T-helper 2 cell (primary cell): ENCODE measurements at regions not wholly inside any gene's neighbourhood (a gene's known extent, or its start where the extent isn't known, plus 50 kb on each side); places are given as distances from the start of the nearest gene placed in this dataset.
"Not testable (repeated sequence)": the region's sequence is repeated elsewhere in the genome, so short reads cannot be mapped to it uniquely, and the experiment has no call there.

ENCODE experiments used
- DNase-seq, 5 experiments: peaks; one replicate each; pipeline versions ENCODE4 v3.0.0 to v3.0.0-alpha.2; 2012 to 2022

DNA sequence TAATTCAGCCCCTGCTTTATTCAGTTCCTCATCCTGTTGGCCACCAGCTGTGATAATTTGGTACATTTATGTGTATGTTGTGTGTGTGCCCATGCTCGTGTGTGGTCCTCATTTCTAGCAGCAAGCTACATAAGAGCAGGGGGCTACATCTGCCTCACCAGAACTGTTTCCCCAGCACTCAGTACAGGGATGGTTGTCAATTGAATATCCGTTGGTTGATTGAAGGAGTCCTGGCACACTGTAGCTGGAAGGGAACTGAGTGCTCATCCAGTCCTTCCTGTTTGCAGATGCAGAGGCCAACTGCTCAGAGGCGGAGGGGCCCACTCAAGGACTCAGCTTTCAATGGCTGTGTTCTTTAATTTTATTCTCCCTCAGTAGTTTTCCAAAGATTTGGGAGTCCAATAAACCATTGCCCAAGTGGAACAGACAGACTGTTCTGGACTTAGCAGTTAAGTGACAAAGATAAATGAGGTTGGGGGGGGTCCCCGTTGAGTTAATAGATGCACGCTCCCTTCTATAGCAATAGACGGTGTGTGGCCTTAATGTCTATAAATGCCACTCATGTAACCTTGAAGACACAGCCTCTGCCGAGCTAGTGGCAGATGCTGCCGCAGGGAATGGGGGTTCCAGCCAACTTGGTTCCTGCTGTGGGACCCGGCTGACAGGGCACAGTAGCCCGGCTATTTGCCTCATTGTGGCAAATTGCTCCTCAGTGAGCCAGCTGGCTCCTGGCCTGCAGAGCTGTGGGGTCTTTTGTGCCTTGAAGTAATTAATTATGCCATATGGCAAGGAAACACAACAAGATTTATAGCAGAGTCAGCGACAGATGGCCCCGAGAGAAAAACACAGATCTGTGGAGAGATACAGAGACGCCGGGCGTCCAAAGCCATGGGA lies 71.4 kb upstream of the GRK3 start:
- no peak for DNase-seq

DNA sequence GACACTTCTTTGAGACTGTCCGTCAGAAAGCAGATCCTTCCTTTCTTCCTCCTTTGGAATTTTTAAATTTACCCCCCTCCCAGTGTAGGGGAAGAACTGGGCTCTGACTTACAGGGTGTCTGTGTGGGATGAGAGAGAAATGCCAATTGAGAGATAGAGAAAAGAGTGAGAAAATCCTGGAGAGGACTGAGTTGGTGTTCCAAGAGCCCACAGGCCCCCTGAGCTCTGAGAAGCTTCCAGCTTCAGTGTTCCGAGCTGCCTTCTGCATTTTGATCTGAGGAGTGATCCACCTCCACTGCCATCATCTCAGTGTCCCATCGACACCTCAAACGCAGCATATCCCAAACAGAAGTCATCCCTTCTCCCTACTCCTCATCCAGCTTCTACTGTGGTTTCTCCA lies 70.7 kb upstream of the GRK3 start:
- no peak for DNase-seq

GRCh38 chr22:25494774-25495173 lies 69.7 kb upstream of the GRK3 start:
- peak in 1 of 5 experiments; percentile 15 for DNase-seq

- DNase-seq, result no peak
Measured at GRCh38 chr22:25495285-25495684, 69.2 kb upstream of the GRK3 start.

DNA sequence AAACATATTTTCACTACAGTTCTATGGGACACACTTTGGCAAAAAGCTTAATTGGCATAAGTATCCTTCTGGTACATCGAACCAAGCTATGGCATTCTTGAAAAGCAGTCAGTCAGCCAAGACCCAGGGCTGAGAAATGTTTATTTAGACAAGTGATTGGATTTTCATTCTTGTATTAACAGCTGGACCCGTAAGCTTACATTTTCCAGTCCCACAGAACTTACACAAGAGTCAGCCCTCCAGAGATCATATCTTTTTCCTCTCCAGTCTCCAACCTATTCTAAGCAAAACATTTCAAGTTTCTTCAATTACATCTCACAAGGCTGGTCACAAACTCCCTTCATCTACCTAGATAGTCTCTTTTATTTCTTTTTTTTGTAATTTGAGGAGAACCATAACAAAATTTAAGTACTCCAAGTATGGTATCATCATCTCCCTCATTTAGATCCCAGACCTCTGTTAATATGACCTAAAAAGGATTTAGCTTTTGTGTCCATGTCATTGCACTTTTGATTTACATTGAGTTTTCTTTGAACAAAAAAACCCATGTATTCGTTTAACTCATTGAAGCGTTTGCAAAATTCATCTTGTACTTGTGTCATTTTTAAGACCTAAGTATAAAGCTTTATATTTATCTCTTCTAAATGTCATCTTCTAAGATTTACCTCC lies 67.9 kb upstream of the GRK3 start:
- no peak for DNase-seq

- DNase-seq, result no peak
Measured at GRCh38 chr22:25497181-25497641, 67.3 kb upstream of the GRK3 start.

DNA sequence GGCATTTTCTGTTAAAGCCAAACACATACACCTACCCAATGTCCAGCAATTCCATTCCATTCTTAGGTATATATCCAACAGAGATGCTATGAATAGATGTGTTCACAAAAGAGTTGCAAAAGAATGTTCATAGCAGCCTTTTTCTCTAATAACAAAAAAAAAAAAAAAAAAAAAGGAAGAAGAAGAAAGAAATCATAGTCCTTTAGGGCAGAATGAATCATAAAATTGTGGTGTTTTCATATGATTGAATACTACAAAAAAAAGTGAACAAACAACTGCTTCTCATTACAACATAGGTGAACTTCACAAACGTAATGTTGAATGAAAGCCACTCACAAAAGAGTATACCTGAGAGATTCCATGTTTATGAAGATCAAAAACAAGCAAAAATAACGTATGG lies 66.8 kb upstream of the GRK3 start:
- DNase-seq, result no peak

- not testable (repeated sequence) for DNase-seq
Measured at GRCh38 chr22:25500671-25501070, 63.8 kb upstream of the GRK3 start.

DNA sequence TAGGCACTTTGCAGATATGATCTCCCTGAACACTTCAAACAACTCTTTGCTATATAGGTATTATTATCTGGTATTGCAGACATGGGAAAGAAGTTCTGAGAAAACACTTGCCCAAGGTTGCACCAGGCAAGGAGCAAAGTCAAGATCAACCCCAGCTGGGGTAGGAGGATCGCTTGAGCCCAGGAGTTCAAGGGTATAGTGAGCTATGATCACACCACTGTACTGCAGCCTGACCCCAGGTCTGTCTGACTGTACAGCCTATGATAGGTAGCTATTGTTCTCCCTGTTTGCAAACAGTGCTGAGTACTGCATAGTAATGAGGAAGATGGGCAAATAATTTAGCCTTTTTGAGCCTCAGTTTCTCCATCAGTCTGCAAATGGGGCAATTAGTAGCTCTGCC lies 60.5 kb upstream of the GRK3 start:
- DNase-seq, result not testable (repeated sequence)

GRCh38 chr22:25508161-25508560 lies 56.3 kb upstream of the GRK3 start:
- DNase-seq, result no peak

DNA sequence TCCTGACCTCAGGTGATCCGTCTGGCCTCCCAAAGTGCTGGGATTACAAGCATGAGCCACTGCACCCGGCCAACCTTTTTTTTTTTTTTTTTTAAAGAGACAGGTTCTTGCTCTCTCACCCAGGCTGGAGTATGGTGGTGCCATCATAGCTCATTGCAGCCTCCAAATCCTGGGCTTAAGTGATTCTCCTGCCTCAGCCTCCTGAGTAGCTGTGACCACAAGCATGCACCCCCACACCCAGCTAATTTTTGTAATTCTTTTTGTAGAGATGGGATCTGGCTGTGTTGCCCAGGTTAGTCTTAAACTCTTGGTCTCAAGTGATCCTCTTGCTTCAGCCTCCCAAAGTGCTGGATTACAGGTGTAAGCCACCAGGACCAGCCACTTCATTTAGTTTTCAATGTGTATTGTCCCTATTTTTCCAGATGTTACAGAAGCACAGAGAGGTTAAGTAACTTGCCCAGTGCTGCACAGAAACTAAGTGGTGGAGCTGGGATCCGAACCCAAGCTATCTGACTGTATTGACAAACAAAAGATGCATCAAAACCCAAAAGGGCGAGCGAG lies 55.6 kb upstream of the GRK3 start:
- no peak for DNase-seq

DNA sequence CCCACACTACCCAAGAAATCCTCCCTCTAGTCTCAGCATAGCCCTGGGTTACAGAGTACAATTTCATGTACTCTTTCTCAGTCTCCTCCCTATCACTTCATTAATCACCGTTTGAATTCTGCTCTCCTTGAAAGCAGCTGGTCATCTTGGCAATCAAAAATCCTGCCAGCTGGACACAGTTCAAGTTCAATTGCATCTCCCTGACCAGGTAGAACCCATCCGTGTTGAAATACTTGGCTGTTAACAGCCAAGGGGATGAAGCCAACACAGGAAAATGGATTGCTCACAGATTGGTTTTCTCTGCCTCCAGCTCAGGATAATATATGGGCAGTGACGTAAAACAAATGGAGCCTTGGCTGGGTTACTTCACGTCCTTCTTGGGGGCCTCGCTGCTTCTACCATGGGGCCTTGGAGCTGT lies 55.1 kb upstream of the GRK3 start:
- DNase-seq, result no peak

GRCh38 chr22:25510876-25511275 lies 53.6 kb upstream of the GRK3 start:
- DNase-seq, result no peak

DNA sequence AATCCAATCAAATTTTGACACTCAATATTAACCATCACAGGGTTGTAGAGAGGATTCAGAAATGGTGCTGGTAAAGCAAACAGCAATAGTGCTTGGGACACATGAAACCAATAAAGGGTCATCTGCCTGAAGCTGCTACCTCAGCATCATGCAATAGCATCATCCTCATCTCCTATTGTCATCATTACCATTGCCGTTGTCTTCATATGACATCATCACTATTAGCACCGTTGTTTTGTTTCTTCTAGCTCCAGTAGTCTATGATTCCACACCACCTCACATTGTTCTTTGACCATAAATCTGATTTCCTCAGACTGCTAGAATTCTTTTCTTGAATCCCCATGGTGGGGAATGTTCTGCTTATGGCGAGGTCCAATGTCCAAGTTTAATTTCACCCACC lies 52.8 kb upstream of the GRK3 start:
- no peak for DNase-seq

DNA sequence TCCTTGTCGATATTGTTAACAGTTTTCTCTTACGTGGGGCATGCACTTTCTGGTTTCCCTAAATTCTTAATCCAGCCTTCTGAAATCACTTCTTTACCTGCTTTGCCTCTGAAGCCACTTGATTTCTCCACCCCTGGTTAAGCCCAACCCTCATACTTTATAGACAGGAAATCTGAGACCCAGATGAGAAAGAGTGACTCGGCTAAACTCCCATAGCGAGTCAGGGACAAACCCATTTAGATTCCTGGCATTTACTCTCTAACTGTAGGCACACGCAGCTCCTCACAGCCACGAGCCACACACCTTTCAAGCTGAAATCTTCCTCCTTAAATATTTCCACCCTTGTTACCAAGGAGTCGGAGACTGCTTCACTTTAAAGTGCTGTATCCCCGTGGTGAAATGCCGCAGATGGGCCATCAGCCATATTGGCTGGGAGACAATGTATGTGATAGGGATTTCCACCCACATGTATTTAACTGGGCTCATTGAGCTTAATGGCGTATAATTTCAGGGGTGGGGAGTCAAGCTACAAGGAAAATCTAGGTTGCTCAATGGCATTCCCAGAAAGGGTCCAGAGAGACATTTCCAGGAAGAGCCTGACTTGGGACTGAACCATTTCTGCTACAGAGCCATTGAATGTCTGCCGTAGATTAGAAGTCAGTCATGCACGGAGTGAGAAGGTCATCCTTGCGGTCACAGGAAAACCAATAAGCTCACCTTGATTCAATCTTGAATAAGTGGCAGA lies 49.9 kb upstream of the GRK3 start:
- no peak for DNase-seq
